SKM-1 treated with dmso at 0.1 percent for 144 hours (cell line): ENCODE measurements at regions not wholly inside any gene's neighbourhood (a gene's known extent, or its start where the extent isn't known, plus 50 kb on each side); places are given as distances from the start of the nearest gene placed in this dataset.
"Not testable (repeated sequence)": the region's sequence is repeated elsewhere in the genome, so short reads cannot be mapped to it uniquely, and the experiment has no call there.

Experiments
- DNase-seq: peaks from one replicate; lab custom pipeline; 2025; ENCODE audit not compliant: unreplicated experiment; lab: John Stamatoyannopoulos, UW

GRCh38 chr5:52603778-52604554 lies 183.8 kb upstream of the ITGA1 start:
- no peak for DNase-seq

GRCh38 chr5:52605317-52606313 lies 182.1 kb upstream of the ITGA1 start:
- DNase-seq = no peak

- DNase-seq = no peak
Observed at GRCh38 chr5:52607227-52607824, 180.4 kb upstream of the ITGA1 start.

GRCh38 chr5:52620315-52620714 lies 167.4 kb upstream of the ITGA1 start:
- DNase-seq = no peak

GRCh38 chr5:52623291-52623690 lies 164.4 kb upstream of the ITGA1 start:
- DNase-seq = no peak

GRCh38 chr5:52624291-52624690 lies 163.4 kb upstream of the ITGA1 start:
- DNase-seq = no peak

- DNase-seq = no peak
Observed at GRCh38 chr5:52626312-52626711, 161.4 kb upstream of the ITGA1 start.

- DNase-seq = no peak
Observed at GRCh38 chr5:52627740-52628139, 160.0 kb upstream of the ITGA1 start.

- DNase-seq = no peak
Observed at GRCh38 chr5:52632281-52632680, 155.4 kb upstream of the ITGA1 start.

GRCh38 chr5:52634171-52634570 lies 153.5 kb upstream of the ITGA1 start:
- not testable (repeated sequence) for DNase-seq

GRCh38 chr5:52638732-52639131 lies 149.0 kb upstream of the ITGA1 start:
- no peak for DNase-seq

- no peak for DNase-seq
Observed at GRCh38 chr5:52648726-52649125, 139.0 kb upstream of the ITGA1 start.

GRCh38 chr5:52655163-52655562 lies 132.6 kb upstream of the ITGA1 start:
- no peak for DNase-seq

GRCh38 chr5:52656569-52657246 lies 131.0 kb upstream of the ITGA1 start:
- no peak for DNase-seq

GRCh38 chr5:52657247-52657645 lies 130.5 kb upstream of the ITGA1 start:
- peak; percentile 45 for DNase-seq

GRCh38 chr5:52658246-52658645 lies 129.5 kb upstream of the ITGA1 start:
- no peak for DNase-seq

- no peak for DNase-seq
Observed at GRCh38 chr5:52660621-52661020, 127.1 kb upstream of the ITGA1 start.

- DNase-seq = no peak
Observed at GRCh38 chr5:52661903-52662595, 125.7 kb upstream of the ITGA1 start.

- no peak for DNase-seq
Observed at GRCh38 chr5:52665559-52665958, 122.2 kb upstream of the ITGA1 start.

GRCh38 chr5:52668139-52668538 lies 119.6 kb upstream of the ITGA1 start:
- no peak for DNase-seq
